Lower leg skin (tissue), 3 donors: ENCODE measurements at regions not wholly inside any gene's neighbourhood (a gene's known extent, or its start where the extent isn't known, plus 50 kb on each side); places are given as distances from the start of the nearest gene placed in this dataset.

Experiments used
- CTCF ChIP-seq, 3 donors: fragments of 450-650 bp; IDR thresholded peaks; one replicate each; pipeline ENCODE4 v1.5.1; 2016; ENCODE audit warnings: antibody characterized with exemption in 3 of 3, mild to moderate bottlenecking in 3 of 3, moderate library complexity in 2 of 3
- POLR2A ChIP-seq, 2 donors: fragments of 450-650 bp; IDR thresholded peaks; one replicate each; pipeline ENCODE4 v1.6.1; 2016 to 2017; ENCODE audit warnings: antibody characterized with exemption in 2 of 2, mild to moderate bottlenecking in 1 of 2, moderate library complexity in 1 of 2

GRCh38 chr1:203992440-203992839 is 80.5 kb upstream of the SOX13 start:
- TF ChIP-seq CTCF (IDR thresholded peaks at IDR 0.05) (no peak), POLR2A (IDR thresholded peaks at IDR 0.05) (no peak)
